ENCODE measurements at regions not wholly inside any gene's neighbourhood (a gene's known extent, or its start where the extent isn't known, plus 50 kb on each side); places are given as distances from the start of the nearest gene placed in this dataset.

DNA sequence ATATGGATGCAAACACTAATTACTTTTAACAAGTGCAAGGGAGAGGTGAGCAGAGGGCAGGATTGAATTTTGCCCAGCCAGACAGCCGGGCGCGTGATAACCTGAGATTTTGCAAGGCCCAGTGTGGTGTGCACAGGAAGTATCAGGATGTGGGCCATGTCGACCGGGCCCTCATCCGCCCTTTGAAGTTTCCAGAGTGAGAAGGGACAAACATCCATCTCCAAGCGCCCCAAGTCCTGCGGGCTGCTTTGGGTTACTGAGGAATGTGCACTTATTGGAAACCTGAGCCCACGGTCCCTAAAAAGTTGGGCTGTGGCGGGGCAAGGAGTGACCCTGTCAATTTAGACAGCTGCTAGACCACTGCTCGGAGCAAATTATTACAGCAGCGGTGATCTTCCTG, 272.2 kb upstream of the IRX2 start:
- Histone ChIP-seq H3K4me1 (replicated peaks) (no peaks in the 10 kb centered on the region), H3K36me3 (no peaks in the 10 kb centered on the region), H3K9me3 (replicated peaks) (peaks cover 50% of the 10 kb centered on the region)

DNA sequence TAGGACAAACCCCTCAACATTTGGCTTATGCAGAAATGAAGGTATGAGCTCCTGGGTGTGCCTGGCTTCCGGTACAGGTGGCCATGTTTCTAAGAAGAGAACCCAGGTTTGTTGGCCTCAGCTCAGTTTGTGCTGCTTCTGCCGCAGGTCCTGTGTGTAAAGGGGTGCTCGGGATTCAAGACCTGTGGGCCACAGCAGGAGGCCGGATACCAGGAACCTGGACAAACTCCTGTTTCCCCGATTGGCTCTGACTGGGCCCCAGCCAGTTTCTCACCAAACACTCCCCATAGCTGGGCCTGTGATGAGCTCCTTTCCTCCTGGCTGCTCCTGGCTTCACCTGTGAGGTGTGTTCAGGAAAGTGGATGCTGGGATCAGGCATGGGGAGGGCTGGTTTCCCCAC, 271.2 kb upstream of the IRX2 start:
- Histone ChIP-seq H3K4me3 (no peak overlapping the region), H3K4me1 (replicated peaks) (no peaks in the 10 kb centered on the region), H3K9me3 (replicated peaks) (peaks cover 44% of the 10 kb centered on the region), H3K27ac (no peak overlapping the region), H3K36me3 (no peaks in the 10 kb centered on the region), H3K27me3 (replicated peaks) (no peaks in the 10 kb centered on the region)
- DNase-seq (ENCODE audit: low read depth in 1 of 2, low spot score in 2 of 2): peak in 1 of 2 experiments; percentile 28

More for the DNA sequence above, 272.2 kb upstream of the IRX2 start:
- no peaks in the 10 kb centered on the region for H3K27me3 ChIP-seq (replicated peaks)
- no peak overlapping the region for H3K27ac ChIP-seq
- no peak overlapping the region for H3K4me3 ChIP-seq
- DNase-seq (ENCODE audit: low read depth in 1 of 2, low spot score in 2 of 2): peak in 1 of 2 experiments; percentile 31

DNA sequence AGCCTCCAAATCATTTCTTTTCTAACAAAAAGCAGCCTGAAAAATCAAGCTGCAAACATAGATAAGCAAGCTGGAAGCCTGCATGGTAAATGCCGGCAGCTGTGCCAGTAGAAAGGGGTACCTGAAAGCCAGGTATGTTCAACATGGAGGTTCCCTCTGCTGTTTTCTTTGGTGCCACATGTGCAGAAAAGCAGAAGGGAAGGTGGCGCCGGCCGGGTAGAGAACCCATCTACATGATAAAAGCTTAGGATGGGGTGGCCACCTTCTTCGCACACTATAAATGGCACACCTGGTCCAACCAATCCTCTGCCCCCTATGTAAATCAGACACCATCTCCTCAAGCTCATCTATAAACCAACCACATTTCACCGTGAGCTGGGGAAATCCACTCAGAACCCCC, 268.9 kb upstream of the IRX2 start:
- Histone ChIP-seq H3K36me3 (no peaks in the 10 kb centered on the region), H3K9me3 (replicated peaks) (peaks cover 30% of the 10 kb centered on the region), H3K27ac (no peak overlapping the region), H3K4me1 (replicated peaks) (no peaks in the 10 kb centered on the region), H3K4me3 (no peak overlapping the region), H3K27me3 (replicated peaks) (no peaks in the 10 kb centered on the region)
- DNase-seq (ENCODE audit: low read depth in 1 of 2, low spot score in 2 of 2): peak in 1 of 2 experiments; percentile 28

DNA sequence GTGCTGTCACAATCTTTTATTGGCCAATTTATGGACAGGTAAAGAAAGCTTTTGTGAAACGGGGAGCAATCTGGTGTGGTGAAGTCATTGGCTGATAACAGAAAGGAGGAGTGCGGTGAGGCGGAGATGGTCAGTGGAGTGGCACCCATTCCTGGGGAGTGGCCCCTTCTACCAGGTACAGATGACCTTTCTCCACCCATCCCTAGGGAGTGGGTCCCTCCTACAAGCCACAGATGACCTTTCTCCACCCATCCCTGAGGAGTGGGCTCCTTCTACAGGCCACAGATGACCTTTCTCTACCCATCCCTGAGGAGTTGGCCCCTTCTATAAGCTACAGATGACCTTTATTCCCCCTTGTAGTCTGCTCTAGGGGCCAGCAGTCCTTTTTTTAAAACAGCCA, 267.6 kb upstream of the IRX2 start:
- Histone ChIP-seq H3K36me3 (no peaks in the 10 kb centered on the region), H3K27ac (no peak overlapping the region), H3K4me3 (no peak overlapping the region), H3K9me3 (replicated peaks) (peaks cover 29% of the 10 kb centered on the region), H3K27me3 (replicated peaks) (no peaks in the 10 kb centered on the region), H3K4me1 (replicated peaks) (no peaks in the 10 kb centered on the region)
- DNase-seq (ENCODE audit: low read depth in 1 of 2, low spot score in 2 of 2): peak in 1 of 2 experiments; percentile 18

DNA sequence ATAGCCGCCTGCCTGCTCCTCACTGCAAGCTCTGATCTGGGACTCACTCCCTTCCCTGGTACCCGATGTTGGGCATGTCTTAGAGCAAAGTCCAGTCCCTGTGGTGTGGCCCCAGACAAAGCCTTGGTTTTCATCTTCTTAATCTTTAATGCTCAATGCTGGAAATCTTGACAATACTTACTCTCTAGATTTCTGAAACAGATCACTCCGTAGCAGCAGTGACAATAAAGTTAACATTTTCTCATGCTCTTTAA, 260.2 kb upstream of the IRX2 start:
- Histone ChIP-seq H3K4me3 (no peak overlapping the region), H3K27ac (no peak overlapping the region), H3K27me3 (replicated peaks) (no peaks in the 10 kb centered on the region), H3K36me3 (no peaks in the 10 kb centered on the region), H3K4me1 (replicated peaks) (no peaks in the 10 kb centered on the region), H3K9me3 (replicated peaks) (peaks cover 47% of the 10 kb centered on the region)
- peak in 1 of 2 experiments; percentile 28 for DNase-seq (ENCODE audit: low read depth in 1 of 2, low spot score in 2 of 2)

DNA sequence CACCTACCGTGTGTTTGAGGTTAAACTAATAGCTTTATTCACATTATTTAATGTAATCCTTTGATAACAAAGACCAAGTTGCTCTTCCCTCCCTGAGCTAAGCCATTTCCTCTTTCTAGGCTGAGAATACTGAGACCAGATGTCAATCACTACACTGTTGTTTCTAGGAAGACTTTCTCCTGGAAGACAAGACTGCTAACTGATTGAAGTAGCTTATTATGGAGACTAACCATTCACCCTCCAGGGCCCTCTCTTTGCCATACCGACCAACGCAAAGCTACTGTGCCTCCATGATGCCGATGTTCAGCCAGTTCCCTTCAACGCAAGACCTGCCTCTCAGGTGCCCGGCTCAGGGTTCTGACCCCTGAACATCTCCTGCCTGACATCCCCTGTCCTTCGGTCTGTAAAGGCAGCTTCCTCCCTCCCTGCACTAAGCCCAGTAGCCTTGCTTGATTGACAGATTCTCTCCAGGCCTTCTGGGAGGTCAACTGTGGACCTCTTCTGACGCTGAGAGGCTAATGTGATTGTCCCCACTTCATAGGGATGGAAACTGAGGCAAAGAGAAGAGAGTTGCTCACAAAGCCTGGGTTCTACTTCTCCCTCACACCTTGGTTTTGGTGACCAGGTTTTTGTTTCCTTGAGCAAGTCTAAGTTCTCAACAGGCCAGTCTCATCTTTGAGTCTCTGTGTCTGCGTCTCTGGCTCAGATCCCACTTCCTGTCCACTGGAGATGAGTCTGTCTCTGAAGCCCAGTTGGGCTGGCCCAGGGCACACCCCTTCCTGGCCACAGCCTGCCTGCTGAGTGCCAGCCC, 259.7 kb upstream of the IRX2 start:
- Histone ChIP-seq H3K4me1 (replicated peaks) (no peaks in the 10 kb centered on the region), H3K4me3 (no peak overlapping the region), H3K36me3 (no peaks in the 10 kb centered on the region), H3K27me3 (replicated peaks) (no peaks in the 10 kb centered on the region), H3K9me3 (replicated peaks) (peaks cover 52% of the 10 kb centered on the region), H3K27ac (no peak overlapping the region)
- DNase-seq (ENCODE audit: low read depth in 1 of 2, low spot score in 2 of 2): peak in 1 of 2 experiments; percentile 24

DNA sequence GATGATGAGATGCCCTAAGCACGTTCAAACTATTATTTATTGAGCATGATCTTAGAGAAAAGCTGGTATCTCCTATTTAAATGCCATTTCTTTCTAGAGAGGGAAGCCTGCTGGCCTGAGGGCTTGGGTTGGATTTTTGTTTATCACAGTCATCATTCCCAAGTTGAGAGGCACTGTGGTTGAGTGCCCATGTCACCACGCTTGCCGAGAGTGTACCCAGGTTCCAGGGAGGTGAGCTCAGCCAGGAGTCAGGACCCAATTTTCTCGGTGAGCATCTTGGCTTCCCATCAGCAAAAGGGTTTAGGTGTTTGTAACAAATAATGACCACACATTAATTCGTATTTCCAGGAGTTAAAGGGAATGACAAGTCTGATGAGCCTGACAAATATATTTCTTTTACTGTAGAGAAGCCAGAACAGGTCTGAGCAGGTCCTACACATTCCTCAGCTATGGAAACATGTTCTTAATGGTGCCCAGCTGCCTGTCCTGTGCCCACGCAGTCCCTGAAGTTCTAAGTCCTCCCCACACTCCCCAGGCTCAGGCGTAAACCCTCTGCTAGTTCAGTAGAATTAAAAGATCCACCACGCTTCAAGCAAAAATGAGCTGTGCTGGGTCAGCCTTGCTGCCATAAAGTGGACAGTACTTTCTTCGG, 258.9 kb upstream of the IRX2 start:
- Histone ChIP-seq H3K4me1 (replicated peaks) (no peaks in the 10 kb centered on the region), H3K27ac (no peak overlapping the region), H3K27me3 (replicated peaks) (no peaks in the 10 kb centered on the region), H3K4me3 (no peak overlapping the region), H3K36me3 (no peaks in the 10 kb centered on the region), H3K9me3 (replicated peaks) (peaks cover 56% of the 10 kb centered on the region)
- peak in 1 of 2 experiments; percentile 19 for DNase-seq (ENCODE audit: low read depth in 1 of 2, low spot score in 2 of 2)

DNA sequence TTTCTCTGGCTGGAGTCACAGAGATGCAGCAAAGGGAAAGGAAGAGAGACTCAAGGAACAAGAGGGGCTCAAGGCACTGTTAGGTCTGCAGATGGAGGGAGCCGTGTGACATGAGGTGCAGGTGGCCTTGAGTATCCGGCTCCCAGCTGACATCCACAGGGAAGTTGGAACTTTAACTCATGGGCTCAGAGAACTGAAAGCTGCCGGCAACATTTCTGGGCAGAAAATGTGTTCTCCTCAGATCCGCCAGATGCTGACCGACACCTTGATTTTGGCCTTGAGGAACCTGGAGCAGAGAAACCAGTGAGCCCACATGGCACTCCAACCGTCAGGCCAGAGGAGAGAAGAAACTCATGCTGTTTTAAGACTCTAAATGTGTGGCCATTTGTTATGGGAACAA, 258.1 kb upstream of the IRX2 start:
- Histone ChIP-seq H3K4me3 (no peak overlapping the region), H3K9me3 (replicated peaks) (peaks cover 58% of the 10 kb centered on the region), H3K27ac (no peak overlapping the region), H3K4me1 (replicated peaks) (no peaks in the 10 kb centered on the region), H3K27me3 (replicated peaks) (no peaks in the 10 kb centered on the region), H3K36me3 (no peaks in the 10 kb centered on the region)
- DNase-seq (ENCODE audit: low read depth in 1 of 2, low spot score in 2 of 2): peak in 1 of 2 experiments; percentile 21

DNA sequence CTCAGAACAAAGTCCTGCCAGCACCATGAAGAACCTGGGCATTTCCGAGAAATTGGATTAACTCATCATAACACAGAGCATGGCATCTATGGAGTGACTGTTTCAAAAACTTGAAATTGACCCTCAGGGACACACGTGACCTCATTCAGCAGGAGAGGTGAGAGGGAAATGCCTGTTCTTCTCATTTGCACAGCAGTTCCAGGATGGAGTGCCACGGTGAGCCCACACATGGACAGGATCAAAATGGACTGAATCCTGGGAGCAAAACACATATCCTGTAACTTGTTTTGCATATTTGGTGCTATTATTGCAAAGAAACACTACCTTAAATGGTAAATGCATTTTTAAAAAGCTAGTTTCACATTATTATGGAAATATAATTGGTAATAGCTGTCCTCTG, 256.1 kb upstream of the IRX2 start:
- DNase-seq (ENCODE audit: low read depth in 1 of 2, low spot score in 2 of 2): peak in 1 of 2 experiments; percentile 7
- Histone ChIP-seq H3K27ac (no peak overlapping the region), H3K4me1 (replicated peaks) (no peaks in the 10 kb centered on the region), H3K4me3 (no peak overlapping the region), H3K27me3 (replicated peaks) (no peaks in the 10 kb centered on the region), H3K9me3 (replicated peaks) (peaks cover 62% of the 10 kb centered on the region), H3K36me3 (no peaks in the 10 kb centered on the region)

DNA sequence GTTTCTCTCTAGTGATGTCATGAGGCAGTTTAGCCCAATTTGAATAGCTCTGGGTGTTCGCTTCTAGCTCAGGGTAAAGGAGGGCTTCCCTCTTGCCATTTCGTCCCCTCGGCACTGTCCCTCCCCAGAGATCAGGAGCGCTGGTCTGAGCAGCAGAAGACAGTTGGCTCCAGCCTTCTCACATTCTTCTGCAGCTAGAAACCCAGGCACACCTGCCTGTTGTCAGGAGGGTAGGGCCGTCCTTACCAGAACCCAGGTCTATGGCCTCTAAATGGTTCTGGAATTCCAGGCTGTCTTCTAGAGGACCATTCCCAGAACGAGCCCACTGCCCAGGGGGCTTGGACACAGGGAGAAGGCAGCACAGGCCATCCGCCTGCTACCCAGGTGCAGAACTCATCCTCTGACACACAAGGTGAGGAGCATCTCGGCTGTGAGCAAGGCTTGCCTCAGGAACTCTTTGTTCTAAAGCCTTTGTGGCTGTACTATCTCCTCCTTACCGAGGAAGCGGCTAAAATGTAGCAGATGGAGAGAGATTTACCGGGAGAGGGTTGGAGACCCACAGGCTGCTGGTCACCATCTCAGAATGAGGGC, 255.6 kb upstream of the IRX2 start:
- Histone ChIP-seq H3K27ac (no peak overlapping the region), H3K36me3 (no peaks in the 10 kb centered on the region), H3K27me3 (replicated peaks) (no peaks in the 10 kb centered on the region), H3K4me3 (no peak overlapping the region), H3K9me3 (replicated peaks) (peaks cover 63% of the 10 kb centered on the region), H3K4me1 (replicated peaks) (no peaks in the 10 kb centered on the region)
- DNase-seq (ENCODE audit: low read depth in 1 of 2, low spot score in 2 of 2): peak in 1 of 2 experiments; percentile 38

DNA sequence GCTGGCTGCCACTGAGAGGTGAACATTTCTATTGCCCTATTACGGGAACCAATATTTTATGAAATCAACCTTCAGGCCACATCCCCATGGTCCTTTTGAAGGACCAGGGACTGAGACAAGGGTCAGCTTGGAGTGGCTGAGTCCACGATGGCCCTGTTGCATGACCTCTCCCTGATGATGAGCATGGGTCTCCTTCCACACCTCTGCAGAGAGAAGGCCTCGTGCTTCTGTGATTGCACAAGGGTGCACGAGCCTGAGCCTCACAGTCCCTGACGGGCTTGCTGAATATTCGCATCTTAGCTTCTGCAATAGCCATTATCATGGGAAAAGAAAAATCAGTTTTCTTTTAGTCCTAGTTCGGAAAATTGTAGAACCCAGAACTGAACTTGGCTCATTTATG, 255.0 kb upstream of the IRX2 start:
- peak in 1 of 2 experiments; percentile 25 for DNase-seq (ENCODE audit: low read depth in 1 of 2, low spot score in 2 of 2)
- Histone ChIP-seq H3K36me3 (no peaks in the 10 kb centered on the region), H3K27ac (no peak overlapping the region), H3K4me3 (no peak overlapping the region), H3K4me1 (replicated peaks) (no peaks in the 10 kb centered on the region), H3K9me3 (replicated peaks) (peaks cover 58% of the 10 kb centered on the region), H3K27me3 (replicated peaks) (no peaks in the 10 kb centered on the region)

DNA sequence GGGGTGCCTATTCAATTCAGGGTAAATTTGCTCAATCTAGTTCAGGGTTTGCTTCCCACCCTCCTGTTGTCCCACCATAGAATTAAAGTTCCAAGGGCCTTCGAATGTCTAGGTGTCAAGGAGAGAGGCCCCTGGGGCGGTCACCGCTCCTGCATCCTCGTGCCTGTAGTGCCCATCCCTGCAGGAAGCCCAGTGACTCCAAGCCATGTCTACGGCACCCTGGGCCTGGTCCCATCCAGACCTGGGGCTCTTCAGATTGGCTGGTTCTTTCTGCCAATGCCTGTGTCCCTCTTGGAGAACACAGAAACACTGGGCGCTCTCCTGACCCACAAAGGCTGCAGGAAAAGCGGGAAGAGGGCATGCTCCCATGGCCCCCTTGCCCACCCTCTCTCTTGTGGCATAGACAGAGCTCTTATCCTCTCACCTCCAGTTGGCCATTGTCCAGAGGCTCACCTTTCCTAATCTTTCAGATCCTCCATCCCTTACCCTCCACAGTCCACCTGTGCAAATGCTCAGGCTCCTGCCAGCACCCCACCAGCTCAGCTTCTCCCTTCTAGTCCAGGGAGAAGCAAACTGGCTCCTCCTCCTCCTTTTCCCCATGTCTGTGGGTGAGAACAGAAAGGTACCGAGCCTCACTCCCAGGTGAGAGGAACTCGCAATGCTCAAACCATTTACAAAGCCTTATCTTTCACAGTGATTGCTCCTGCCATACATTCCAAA, 253.0 kb upstream of the IRX2 start:
- H3K27ac ChIP-seq: no peak overlapping the region
- no peak overlapping the region for H3K4me3 ChIP-seq
- peaks cover 52% of the 10 kb centered on the region for H3K9me3 ChIP-seq (replicated peaks)
- DNase-seq (ENCODE audit: low read depth in 1 of 2, low spot score in 2 of 2): peak in 1 of 2 experiments; percentile 34
- H3K4me1 ChIP-seq (replicated peaks): no peaks in the 10 kb centered on the region
- H3K27me3 ChIP-seq (replicated peaks): no peaks in the 10 kb centered on the region
- H3K36me3 ChIP-seq: no peaks in the 10 kb centered on the region

DNA sequence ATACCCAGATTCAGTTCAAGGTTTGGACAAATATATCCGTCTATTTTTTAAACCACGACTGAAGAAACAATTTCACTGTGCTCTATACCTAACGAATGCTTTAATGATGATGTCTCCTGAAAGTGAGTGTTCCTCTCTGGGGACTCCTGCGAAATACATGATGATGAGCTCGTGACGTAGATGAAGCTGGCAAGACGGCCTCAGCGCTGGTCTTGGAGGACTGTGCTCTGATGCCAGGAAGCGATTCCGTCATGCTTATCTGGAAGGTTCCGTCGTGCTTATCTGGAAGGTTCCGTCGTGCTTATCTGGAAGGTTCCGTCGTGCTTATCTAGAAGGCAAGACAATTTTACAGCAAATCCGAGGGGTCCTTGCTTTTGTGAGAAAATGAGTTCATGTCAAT, 250.8 kb upstream of the IRX2 start:
- Histone ChIP-seq H3K27me3 (replicated peaks) (no peaks in the 10 kb centered on the region), H3K4me1 (replicated peaks) (no peaks in the 10 kb centered on the region), H3K36me3 (no peaks in the 10 kb centered on the region), H3K4me3 (no peak overlapping the region), H3K9me3 (replicated peaks) (peaks cover 48% of the 10 kb centered on the region), H3K27ac (no peak overlapping the region)
- peak in 1 of 2 experiments; percentile 27 for DNase-seq (ENCODE audit: low read depth in 1 of 2, low spot score in 2 of 2)

DNA sequence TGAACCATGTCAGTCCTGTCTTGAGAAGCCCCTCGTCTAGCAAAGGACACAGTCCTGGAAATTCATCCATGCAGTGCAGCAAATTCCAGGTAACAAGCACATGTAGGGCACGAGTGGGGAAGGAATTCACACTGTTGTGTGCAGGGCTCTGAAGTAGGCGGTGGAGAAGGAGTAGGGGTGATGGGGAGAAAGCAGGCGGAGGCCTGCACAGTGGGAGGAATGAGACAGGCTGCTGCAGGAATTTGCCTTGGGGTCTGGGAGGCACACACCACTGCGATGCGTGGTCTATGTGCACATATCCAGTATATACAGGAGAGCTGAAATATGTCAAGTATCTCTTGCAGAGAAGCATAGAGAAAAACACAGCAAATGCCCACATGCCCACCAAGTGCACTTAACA, 249.2 kb upstream of the IRX2 start:
- no peak for DNase-seq (ENCODE audit: low read depth in 1 of 2, low spot score in 2 of 2)
- H3K4me1 ChIP-seq (replicated peaks): no peaks in the 10 kb centered on the region
- H3K36me3 ChIP-seq: no peaks in the 10 kb centered on the region
- H3K4me3 ChIP-seq: no peak overlapping the region
- no peaks in the 10 kb centered on the region for H3K27me3 ChIP-seq (replicated peaks)
- no peak overlapping the region for H3K27ac ChIP-seq
- peaks cover 39% of the 10 kb centered on the region for H3K9me3 ChIP-seq (replicated peaks)
